ENCODE measurements at regions not wholly inside any gene's neighbourhood (a gene's known extent, or its start where the extent isn't known, plus 50 kb on each side); places are given as distances from the start of the nearest gene placed in this dataset.

GRCh38 chr3:124409650-124410275 lies 320.5 kb upstream of the UMPS start:
- Histone ChIP-seq H3K4me1 (ENCODE audit: insufficient read depth, low read length) (no peaks in the 10 kb centered on the region), H3K9ac (ENCODE audit: low read depth, low read length) (no peak overlapping the region), H3K27me3 (ENCODE audit: insufficient read depth, low read length) (no peaks in the 10 kb centered on the region), H3K27ac (ENCODE audit: low read depth, low read length) (no peak overlapping the region), H3K4me3 (ENCODE audit: low read length) (no peak overlapping the region), H3K9me3 (ENCODE audit: insufficient read depth, low read depth, low read length) (no peaks in the 10 kb centered on the region), H3K36me3 (ENCODE audit: insufficient read depth, low read length) (no peaks in the 10 kb centered on the region)
- 72% methylated on average over 4 of the region's 4 CpGs for WGBS

GRCh38 chr3:124410471-124410870 lies 319.8 kb upstream of the UMPS start:
- no CpG with 5 or more reads among the region's 3 CpGs for WGBS
- Histone ChIP-seq H3K4me1 (ENCODE audit: insufficient read depth, low read length) (no peaks in the 10 kb centered on the region), H3K4me3 (ENCODE audit: low read length) (no peak overlapping the region), H3K27me3 (ENCODE audit: insufficient read depth, low read length) (no peaks in the 10 kb centered on the region), H3K9ac (ENCODE audit: low read depth, low read length) (no peak overlapping the region), H3K36me3 (ENCODE audit: insufficient read depth, low read length) (no peaks in the 10 kb centered on the region), H3K9me3 (ENCODE audit: insufficient read depth, low read depth, low read length) (no peaks in the 10 kb centered on the region), H3K27ac (ENCODE audit: low read depth, low read length) (no peak overlapping the region)

- H3K9me3 ChIP-seq (ENCODE audit: insufficient read depth, low read depth, low read length): no peaks in the 10 kb centered on the region
- H3K36me3 ChIP-seq (ENCODE audit: insufficient read depth, low read length): no peaks in the 10 kb centered on the region
- H3K27ac ChIP-seq (ENCODE audit: low read depth, low read length): no peak overlapping the region
- H3K4me1 ChIP-seq (ENCODE audit: insufficient read depth, low read length): no peaks in the 10 kb centered on the region
- no peak overlapping the region for H3K9ac ChIP-seq (ENCODE audit: low read depth, low read length)
- no peaks in the 10 kb centered on the region for H3K27me3 ChIP-seq (ENCODE audit: insufficient read depth, low read length)
- H3K4me3 ChIP-seq (ENCODE audit: low read length): no peak overlapping the region
These were observed 318.5 kb upstream of the UMPS start for GRCh38 chr3:124411728-124412127.

- no peak overlapping the region for H3K4me3 ChIP-seq (ENCODE audit: low read length)
- no peak overlapping the region for H3K9ac ChIP-seq (ENCODE audit: low read depth, low read length)
- H3K9me3 ChIP-seq (ENCODE audit: insufficient read depth, low read depth, low read length): no peaks in the 10 kb centered on the region
- H3K36me3 ChIP-seq (ENCODE audit: insufficient read depth, low read length): no peaks in the 10 kb centered on the region
- H3K27ac ChIP-seq (ENCODE audit: low read depth, low read length): no peak overlapping the region
- no peaks in the 10 kb centered on the region for H3K4me1 ChIP-seq (ENCODE audit: insufficient read depth, low read length)
- H3K27me3 ChIP-seq (ENCODE audit: insufficient read depth, low read length): no peaks in the 10 kb centered on the region
These were observed 317.6 kb upstream of the UMPS start for GRCh38 chr3:124412644-124413043.

- 92% methylated on average over 9 of the region's 9 CpGs for WGBS
- H3K27ac ChIP-seq (ENCODE audit: low read depth, low read length): no peak overlapping the region
- no peaks in the 10 kb centered on the region for H3K36me3 ChIP-seq (ENCODE audit: insufficient read depth, low read length)
- no peak overlapping the region for H3K9ac ChIP-seq (ENCODE audit: low read depth, low read length)
- no peak overlapping the region for H3K4me3 ChIP-seq (ENCODE audit: low read length)
- no peaks in the 10 kb centered on the region for H3K4me1 ChIP-seq (ENCODE audit: insufficient read depth, low read length)
- no peaks in the 10 kb centered on the region for H3K27me3 ChIP-seq (ENCODE audit: insufficient read depth, low read length)
- H3K9me3 ChIP-seq (ENCODE audit: insufficient read depth, low read depth, low read length): no peaks in the 10 kb centered on the region
These were observed 316.9 kb upstream of the UMPS start for GRCh38 chr3:124413393-124413792.

- Histone ChIP-seq H3K9ac (ENCODE audit: low read depth, low read length) (no peak overlapping the region), H3K9me3 (ENCODE audit: insufficient read depth, low read depth, low read length) (no peaks in the 10 kb centered on the region), H3K4me3 (ENCODE audit: low read length) (no peak overlapping the region), H3K27me3 (ENCODE audit: insufficient read depth, low read length) (no peaks in the 10 kb centered on the region), H3K27ac (ENCODE audit: low read depth, low read length) (no peak overlapping the region), H3K36me3 (ENCODE audit: insufficient read depth, low read length) (no peaks in the 10 kb centered on the region), H3K4me1 (ENCODE audit: insufficient read depth, low read length) (no peaks in the 10 kb centered on the region)
- 94% methylated on average over 5 of the region's 7 CpGs for WGBS
These were observed 316.2 kb upstream of the UMPS start for GRCh38 chr3:124413989-124414598.

- no peaks in the 10 kb centered on the region for H3K27me3 ChIP-seq (ENCODE audit: insufficient read depth, low read length)
These were observed 314.7 kb upstream of the UMPS start for GRCh38 chr3:124415446-124415960.

GRCh38 chr3:124419303-124419702 lies 310.9 kb upstream of the UMPS start:
- no peaks in the 10 kb centered on the region for H3K36me3 ChIP-seq (ENCODE audit: insufficient read depth, low read length)
- H3K4me1 ChIP-seq (ENCODE audit: insufficient read depth, low read length): no peaks in the 10 kb centered on the region
- no peak overlapping the region for H3K27ac ChIP-seq (ENCODE audit: low read depth, low read length)
- H3K4me3 ChIP-seq (ENCODE audit: low read length): no peak overlapping the region
- H3K9me3 ChIP-seq (ENCODE audit: insufficient read depth, low read depth, low read length): no peaks in the 10 kb centered on the region
- H3K9ac ChIP-seq (ENCODE audit: low read depth, low read length): no peak overlapping the region
- 88% methylated on average over 3 of the region's 3 CpGs for WGBS
- H3K27me3 ChIP-seq (ENCODE audit: insufficient read depth, low read length): no peaks in the 10 kb centered on the region

More at GRCh38 chr3:124415446-124415960, 314.7 kb upstream of the UMPS start:
- WGBS: 92% methylated on average over 3 of the region's 3 CpGs
- Histone ChIP-seq H3K9me3 (ENCODE audit: insufficient read depth, low read depth, low read length) (no peaks in the 10 kb centered on the region), H3K9ac (ENCODE audit: low read depth, low read length) (no peak overlapping the region), H3K4me1 (ENCODE audit: insufficient read depth, low read length) (no peaks in the 10 kb centered on the region), H3K27ac (ENCODE audit: low read depth, low read length) (no peak overlapping the region), H3K36me3 (ENCODE audit: insufficient read depth, low read length) (no peaks in the 10 kb centered on the region), H3K4me3 (ENCODE audit: low read length) (no peak overlapping the region)

- WGBS: 97% methylated on average over 2 of the region's 2 CpGs
- no peaks in the 10 kb centered on the region for H3K4me1 ChIP-seq (ENCODE audit: insufficient read depth, low read length)
- no peaks in the 10 kb centered on the region for H3K27me3 ChIP-seq (ENCODE audit: insufficient read depth, low read length)
- H3K27ac ChIP-seq (ENCODE audit: low read depth, low read length): no peak overlapping the region
- no peaks in the 10 kb centered on the region for H3K36me3 ChIP-seq (ENCODE audit: insufficient read depth, low read length)
- no peak overlapping the region for H3K4me3 ChIP-seq (ENCODE audit: low read length)
- H3K9me3 ChIP-seq (ENCODE audit: insufficient read depth, low read depth, low read length): no peaks in the 10 kb centered on the region
- H3K9ac ChIP-seq (ENCODE audit: low read depth, low read length): no peak overlapping the region
These were observed 309.9 kb upstream of the UMPS start for GRCh38 chr3:124420392-124420791.

GRCh38 chr3:124422805-124423204 lies 307.4 kb upstream of the UMPS start:
- Histone ChIP-seq H3K9me3 (ENCODE audit: insufficient read depth, low read depth, low read length) (no peaks in the 10 kb centered on the region), H3K36me3 (ENCODE audit: insufficient read depth, low read length) (no peaks in the 10 kb centered on the region), H3K27ac (ENCODE audit: low read depth, low read length) (no peak overlapping the region), H3K27me3 (ENCODE audit: insufficient read depth, low read length) (no peaks in the 10 kb centered on the region), H3K9ac (ENCODE audit: low read depth, low read length) (no peak overlapping the region), H3K4me3 (ENCODE audit: low read length) (no peak overlapping the region), H3K4me1 (ENCODE audit: insufficient read depth, low read length) (no peaks in the 10 kb centered on the region)
- WGBS: 94% methylated on average over 4 of the region's 4 CpGs

GRCh38 chr3:124424396-124424795 lies 305.9 kb upstream of the UMPS start:
- 80% methylated on average over 2 of the region's 2 CpGs for WGBS
- Histone ChIP-seq H3K4me1 (ENCODE audit: insufficient read depth, low read length) (no peaks in the 10 kb centered on the region), H3K36me3 (ENCODE audit: insufficient read depth, low read length) (no peaks in the 10 kb centered on the region), H3K4me3 (ENCODE audit: low read length) (no peak overlapping the region), H3K9me3 (ENCODE audit: insufficient read depth, low read depth, low read length) (no peaks in the 10 kb centered on the region), H3K27ac (ENCODE audit: low read depth, low read length) (no peak overlapping the region), H3K9ac (ENCODE audit: low read depth, low read length) (no peak overlapping the region), H3K27me3 (ENCODE audit: insufficient read depth, low read length) (no peaks in the 10 kb centered on the region)
